Cardiac fibroblast (primary cell): ENCODE measurements at regions not wholly inside any gene's neighbourhood (a gene's known extent, or its start where the extent isn't known, plus 50 kb on each side); places are given as distances from the start of the nearest gene placed in this dataset.

ENCODE experiments used
- DNase-seq, 2 donors: peaks; one replicate each; pipeline versions ENCODE4 v3.0.0 to v3.0.0-alpha.2; 2010; ENCODE audit warnings: low read depth in 2 of 2
- H3K4me3 ChIP-seq, 2 donors: replicated peaks in 1 of 2; 1 replicate in 1 of 2; 2 replicates in 1 of 2; pipeline ENCODE4 v1.5.1; 2011; ENCODE audit warnings: low read depth in 2 of 2, low read length in 2 of 2, mild to moderate bottlenecking in 2 of 2, moderate library complexity in 1 of 2
- CTCF ChIP-seq: IDR thresholded peaks from one replicate; pipeline ENCODE4 v1.5.1; 2011; ENCODE audit warnings: low read depth, mild to moderate bottlenecking, low read length, inconsistent platforms

GRCh38 chr1:5481889-5482288 lies 510.3 kb downstream of the NPHP4 start:
- DNase-seq = no peak
- no peak for TF ChIP-seq CTCF
- H3K4me3 ChIP-seq = no peak overlapping the region

- no peak for DNase-seq
- no peak for TF ChIP-seq CTCF
- no peak overlapping the region for H3K4me3 ChIP-seq
Observed at GRCh38 chr1:5480906-5481305, 511.3 kb downstream of the NPHP4 start.

GRCh38 chr1:5479876-5480646 lies 512.2 kb downstream of the NPHP4 start:
- DNase-seq = no peak
- H3K4me3 ChIP-seq = no peak overlapping the region
- TF ChIP-seq CTCF = no peak

- DNase-seq = no peak
- TF ChIP-seq CTCF = no peak
Observed at GRCh38 chr1:5478961-5479360, 513.3 kb downstream of the NPHP4 start.

GRCh38 chr1:5478156-5478695 lies 514.0 kb downstream of the NPHP4 start:
- DNase-seq = no peak
- no peak overlapping the region for H3K4me3 ChIP-seq
- no peak for TF ChIP-seq CTCF

More at GRCh38 chr1:5478961-5479360, 513.3 kb downstream of the NPHP4 start:
- H3K4me3 ChIP-seq = no peak overlapping the region

GRCh38 chr1:5477716-5478115 lies 514.5 kb downstream of the NPHP4 start:
- H3K4me3 ChIP-seq = no peak overlapping the region
- no peak for TF ChIP-seq CTCF
- DNase-seq = no peak
